Ovary (tissue), 7 donors: ENCODE measurements at regions not wholly inside any gene's neighbourhood (a gene's known extent, or its start where the extent isn't known, plus 50 kb on each side); places are given as distances from the start of the nearest gene placed in this dataset.

Experiments
- DNase-seq, 5 donors: peaks; one replicate each; pipeline ENCODE4 v3.0.0-alpha.2; 2019 to 2020
- H3K27ac ChIP-seq, 2 donors: fragments of 200-600 bp; one replicate each; pipeline versions ENCODE4 v1.5.1 to v1.8.0; 2019 to 2022
- H3K27me3 ChIP-seq: fragments of 200-600 bp; one replicate; pipeline ENCODE4 v1.8.0; 2022
- H3K36me3 ChIP-seq: fragments of 200-600 bp; sonication (generic); one replicate; pipeline ENCODE4 v1.5.1; 2019
- H3K4me1 ChIP-seq: one replicate; pipeline ENCODE4 v1.8.1; 2013; ENCODE audit warnings: mild to moderate bottlenecking, moderate library complexity; ENCODE audit not compliant: insufficient read depth
- H3K4me3 ChIP-seq: fragments of 200-600 bp; sonication (generic); one replicate; pipeline ENCODE4 v1.5.1; 2017
- H3K9me3 ChIP-seq, 2 donors: fragments of 200-600 bp in 1 of 2; sonication (generic) in 1 of 2; one replicate each; pipeline versions ENCODE4 v1.5.1 to v1.8.1; 2013 to 2019; ENCODE audit warnings: mild to moderate bottlenecking in 1 of 2, moderate library complexity in 1 of 2
- CTCF ChIP-seq, 3 donors: fragments of 450-650 bp in 2 of 3; fragments of 200-600 bp in 1 of 3; IDR thresholded peaks; one replicate each; pipeline versions ENCODE4 v1.5.1 to v1.8.0; 2016 to 2022; ENCODE audit warnings: antibody characterized with exemption in 3 of 3, mild to moderate bottlenecking in 1 of 3
- EP300 ChIP-seq: sonication (generic); formaldehyde crosslinking; IDR thresholded peaks from one replicate; pipeline ENCODE4 v1.6.1; 2017; ENCODE audit warnings: antibody characterized with exemption
- POLR2A ChIP-seq: fragments of 450-650 bp; IDR thresholded peaks from one replicate; pipeline ENCODE4 v1.6.1; 2017; ENCODE audit warnings: antibody characterized with exemption, mild to moderate bottlenecking, moderate library complexity
- WGBS, 3 donors: extraction: QIAGEN DNeasy Blood & Tissue Kit in 1 of 3; methylation state at CpG; one replicate each; pipeline versions ENCODE4 v1.1.5 to v1.1.7; 2013 to 2017; 5-methylcytosine and 5-hydroxymethylcytosine counted together
- intact Hi-C, 4 donors: fragments of 100-400 bp; cut with DNase I; formaldehyde crosslinking; loops; one replicate each; pipeline versions ENCODE4 v1.11.0 to v1.15.1; 2022 to 2023
- donor health status: DM: no; HTN: no; CAD: no; lungs with moderate emphysema.
- donor health status: DM: no; HTN: no; CAD: no.
- donor health status: Bipolar disorder and iron deficiency.
- donor health status: DM: no; HTN: no; CAD: no.
- donor health status: DM: yes; HTN: yes; CAD: no.

- Histone ChIP-seq H3K9me3 (no peaks in the 10 kb centered on the region), H3K27ac (no peak overlapping the region), H3K36me3 (no peaks in the 10 kb centered on the region), H3K27me3 (no peaks in the 10 kb centered on the region), H3K4me1 (peaks cover 2% of the 10 kb centered on the region), H3K4me3 (no peak overlapping the region)
- intact Hi-C loops: no loop called here
- peak in 2 of 5 donors; percentile 23 to 24 for DNase-seq
- WGBS, 3 donors: 82 to 93% (median 86%) methylated on average over 7 of the region's 7 CpGs
- TF ChIP-seq CTCF (IDR thresholded peaks at IDR 0.05) (no peak), EP300 (no peak), POLR2A (no peak)
Measured at GRCh38 chr9:129235931-129236331, 57.9 kb upstream of the IER5L start.

GRCh38 chr9:129235041-129235930 is 57.2 kb upstream of the IER5L start:
- 92 to 95% (median 94%) methylated on average over 17 to 18 of the region's 18 CpGs for WGBS, 3 donors
- peak in 1 of 5 donors; percentile 30 for DNase-seq
- H3K4me1 ChIP-seq: peaks cover 2% of the 10 kb centered on the region
- no peaks in the 10 kb centered on the region for H3K9me3 ChIP-seq
- no peak overlapping the region for H3K27ac ChIP-seq
- no peaks in the 10 kb centered on the region for H3K27me3 ChIP-seq
- H3K4me3 ChIP-seq: no peak overlapping the region
- intact Hi-C loops: no loop called here
- TF ChIP-seq CTCF (IDR thresholded peaks at IDR 0.05) (no peak), POLR2A (no peak), EP300 (no peak)
- no peaks in the 10 kb centered on the region for H3K36me3 ChIP-seq

GRCh38 chr9:129234491-129234890 is 56.4 kb upstream of the IER5L start:
- Histone ChIP-seq H3K27ac (no peak overlapping the region), H3K36me3 (no peaks in the 10 kb centered on the region), H3K27me3 (no peaks in the 10 kb centered on the region), H3K4me1 (peaks cover 2% of the 10 kb centered on the region), H3K9me3 (no peaks in the 10 kb centered on the region), H3K4me3 (no peak overlapping the region)
- intact Hi-C loops: no loop called here
- 75 to 87% (median 83%) methylated on average over 4 of the region's 4 CpGs for WGBS, 3 donors
- peak in 1 of 5 donors; percentile 25 for DNase-seq
- TF ChIP-seq CTCF (IDR thresholded peaks at IDR 0.05) (no peak), EP300 (no peak), POLR2A (no peak)

- Histone ChIP-seq H3K4me1 (peaks cover 2% of the 10 kb centered on the region), H3K9me3 (no peaks in the 10 kb centered on the region), H3K36me3 (no peaks in the 10 kb centered on the region), H3K27me3 (no peaks in the 10 kb centered on the region), H3K4me3 (no peak overlapping the region), H3K27ac (no peak overlapping the region)
- TF ChIP-seq EP300 (no peak), CTCF (IDR thresholded peaks at IDR 0.05) (no peak), POLR2A (no peak)
- WGBS, 3 donors: 38 to 80% (median 79%) methylated on average over 1 of the region's 1 CpG
- intact Hi-C loops: no loop called here
- no peak for DNase-seq
Measured at GRCh38 chr9:129232839-129233591, 55.0 kb upstream of the IER5L start.
